HG03565 (cell line): ENCODE measurements at regions not wholly inside any gene's neighbourhood (a gene's known extent, or its start where the extent isn't known, plus 50 kb on each side); places are given as distances from the start of the nearest gene placed in this dataset.

Experiments
- ATAC-seq: cut with Tn5 transposase; IDR thresholded peaks from one replicate; pipeline ENCODE4 v1.9.1; 2021; ENCODE audit warnings: mild to moderate bottlenecking, moderate library complexity; ENCODE audit not compliant: unreplicated experiment

DNA sequence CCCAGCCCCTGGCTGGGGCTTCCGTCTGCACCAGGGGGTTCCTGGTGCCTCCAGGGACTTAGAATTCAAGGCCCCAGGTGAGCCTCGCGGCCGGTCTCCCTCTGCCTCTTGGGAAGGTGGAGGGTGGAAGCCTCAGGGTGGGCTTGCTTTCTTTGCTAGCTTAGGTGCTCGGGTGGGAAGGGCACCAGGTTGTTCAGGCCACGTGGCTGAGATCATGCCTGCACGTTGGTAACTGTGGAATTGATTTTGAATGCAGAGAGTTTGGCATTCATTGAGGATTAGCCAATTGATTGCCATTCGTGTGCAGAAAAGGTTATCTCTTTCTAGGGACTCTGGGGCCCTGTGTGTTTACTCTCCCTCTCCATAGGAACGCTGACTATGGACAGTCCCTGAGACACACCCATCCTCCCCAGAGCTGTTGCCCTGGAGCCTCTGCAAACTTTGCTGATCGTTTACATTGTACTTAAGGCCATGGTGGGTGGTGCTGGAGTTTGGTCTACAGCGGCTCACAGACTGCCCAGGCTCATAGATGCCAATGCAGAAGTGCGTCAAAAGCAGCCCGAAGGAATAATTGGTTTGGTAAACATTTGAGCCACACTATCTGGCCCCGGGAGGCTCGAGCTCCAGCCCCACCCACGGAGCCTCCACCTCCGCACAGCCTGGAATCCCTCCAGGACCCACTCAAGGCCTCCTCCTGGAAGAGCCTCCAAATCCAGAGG is 1457.7 kb downstream of the BRD1 start:
- no peak for ATAC-seq

DNA sequence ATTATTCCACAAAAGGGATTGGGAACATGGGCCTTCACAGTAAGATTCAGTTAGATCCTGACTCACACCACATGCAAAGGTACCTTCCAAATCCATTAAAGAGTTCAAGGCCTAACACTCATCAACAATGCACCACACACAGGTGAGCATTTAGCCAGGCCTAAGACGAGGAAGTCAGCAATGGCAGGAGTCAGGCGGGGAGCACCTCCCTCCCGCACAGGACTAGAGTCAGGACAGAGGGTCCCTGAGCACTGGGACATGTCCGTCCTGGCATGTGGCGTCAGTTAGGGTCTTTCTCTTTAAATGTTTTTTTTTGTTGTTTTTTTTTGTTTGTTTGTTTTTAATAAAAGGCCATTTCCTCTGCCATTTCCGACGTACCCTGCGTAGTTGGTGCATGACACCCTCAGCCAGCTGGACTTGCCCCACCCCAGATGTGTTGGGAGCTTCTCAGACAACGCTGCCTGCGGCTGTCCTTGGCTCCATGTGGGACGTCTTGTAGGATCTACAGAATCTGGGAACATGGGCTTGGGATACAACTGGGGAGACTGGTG is 1458.6 kb downstream of the BRD1 start:
- no peak for ATAC-seq

DNA sequence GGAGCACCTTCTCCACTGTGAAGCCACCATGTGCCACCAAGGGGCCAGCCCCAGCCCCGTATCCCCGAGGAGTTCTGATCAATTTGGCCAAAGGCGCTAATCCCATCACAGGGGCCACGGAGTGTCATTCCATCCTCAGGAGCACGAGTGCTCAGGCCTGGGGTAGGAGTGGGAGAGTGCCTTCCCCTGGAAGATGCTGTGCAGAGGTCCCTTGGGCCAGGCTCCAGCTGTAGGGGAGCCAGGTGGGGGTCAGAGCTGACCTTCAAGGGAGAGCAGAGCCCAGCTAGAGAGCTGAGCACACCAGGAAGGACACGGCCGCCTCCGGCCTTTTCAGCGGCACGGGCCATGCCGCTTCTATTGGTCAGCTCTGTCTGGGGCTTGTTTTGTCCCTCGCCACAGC is 1459.9 kb downstream of the BRD1 start:
- ATAC-seq, result no peak

DNA sequence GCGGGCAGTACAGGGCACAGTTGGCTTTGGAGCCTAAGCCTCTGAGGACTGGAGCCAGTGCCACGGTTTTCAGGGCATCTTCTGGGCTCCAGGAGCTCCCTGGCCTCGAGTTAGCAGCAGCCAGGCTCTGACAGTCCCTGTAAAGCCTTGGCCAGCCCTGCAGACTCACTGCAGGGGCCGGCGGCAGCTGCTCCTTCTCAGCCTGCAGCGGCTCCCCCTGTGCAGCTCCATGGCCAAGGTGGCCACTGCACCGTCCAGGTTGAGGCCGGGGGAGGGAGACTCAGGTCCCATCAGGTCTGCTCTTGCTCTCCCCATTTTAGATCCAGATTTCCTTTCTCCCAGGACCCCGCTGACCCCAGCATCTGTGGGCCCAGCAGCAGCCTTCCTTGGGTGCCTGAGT is 1461.1 kb downstream of the BRD1 start:
- ATAC-seq, result no peak

DNA sequence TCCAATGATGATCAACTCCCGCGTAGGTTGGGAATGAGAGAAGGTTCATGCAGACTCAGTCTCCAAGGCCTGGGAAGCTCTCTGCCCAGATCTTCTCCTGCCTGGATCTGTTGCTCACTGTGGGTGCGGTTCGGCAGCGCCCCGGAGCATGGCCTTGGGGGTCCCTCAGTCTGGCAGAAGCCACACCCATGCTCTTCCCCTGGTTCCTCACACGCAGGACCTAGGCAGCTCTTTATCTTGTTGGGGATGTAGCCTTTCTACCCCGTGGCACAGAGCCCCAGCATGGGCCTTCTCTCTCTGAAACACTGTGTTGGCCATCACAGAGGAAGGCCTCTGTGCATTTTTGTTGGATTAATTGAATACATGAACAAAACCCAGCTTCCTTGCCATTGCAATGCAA is 1461.6 kb downstream of the BRD1 start:
- no peak for ATAC-seq

DNA sequence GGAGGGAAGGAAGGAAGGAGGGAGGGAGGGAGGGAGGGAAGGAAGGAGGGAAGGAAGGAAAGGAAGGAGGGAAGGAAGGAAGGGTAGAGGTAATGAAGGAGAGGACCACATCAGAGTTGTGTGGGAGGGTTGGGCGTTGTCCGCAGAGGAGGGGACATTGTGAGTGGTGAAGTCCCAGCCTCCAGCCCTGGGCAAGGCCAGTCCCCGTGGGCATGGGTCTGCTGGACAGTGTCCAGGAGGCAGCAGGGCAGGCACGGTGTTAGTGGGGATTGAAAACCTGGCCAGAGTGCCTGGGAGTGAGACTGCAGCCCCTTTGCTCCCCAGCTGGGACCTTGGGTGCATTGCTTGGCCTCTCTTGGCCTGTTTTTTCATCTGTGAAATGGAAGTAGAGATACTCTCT is 1462.3 kb downstream of the BRD1 start:
- ATAC-seq, result no peak

DNA sequence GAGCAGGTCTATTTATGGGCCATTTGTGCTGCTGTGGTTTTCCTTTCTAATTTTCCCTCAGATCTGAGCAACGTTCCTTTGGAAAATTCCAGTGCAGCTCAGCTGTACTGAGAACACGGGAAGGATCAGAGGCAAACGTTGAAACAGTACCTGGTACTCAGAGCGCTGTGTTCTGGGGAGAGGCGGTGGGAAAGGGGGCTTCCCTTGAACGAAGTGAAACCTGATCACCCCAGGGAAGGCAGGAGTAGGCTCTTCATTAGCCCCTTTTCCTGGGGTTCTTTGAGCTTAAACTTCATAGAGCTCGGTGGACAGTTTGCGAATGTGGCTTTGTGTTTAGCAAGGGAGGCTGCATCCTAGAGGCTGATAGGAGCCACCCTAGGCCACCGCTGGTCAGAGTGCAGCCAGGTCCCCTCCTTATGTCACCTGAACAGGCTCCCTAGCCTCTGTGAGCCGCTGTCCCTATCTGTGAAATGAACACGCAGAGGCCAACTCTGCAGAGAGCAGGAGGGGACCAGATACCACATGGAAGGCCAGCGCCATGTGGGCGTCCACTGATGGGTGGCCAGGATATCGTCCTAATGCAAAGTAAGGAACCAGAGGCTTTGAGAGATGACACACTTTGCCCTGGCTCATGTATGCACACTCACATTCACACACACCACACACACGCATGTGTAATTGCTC is 1464.8 kb downstream of the BRD1 start:
- no peak for ATAC-seq

DNA sequence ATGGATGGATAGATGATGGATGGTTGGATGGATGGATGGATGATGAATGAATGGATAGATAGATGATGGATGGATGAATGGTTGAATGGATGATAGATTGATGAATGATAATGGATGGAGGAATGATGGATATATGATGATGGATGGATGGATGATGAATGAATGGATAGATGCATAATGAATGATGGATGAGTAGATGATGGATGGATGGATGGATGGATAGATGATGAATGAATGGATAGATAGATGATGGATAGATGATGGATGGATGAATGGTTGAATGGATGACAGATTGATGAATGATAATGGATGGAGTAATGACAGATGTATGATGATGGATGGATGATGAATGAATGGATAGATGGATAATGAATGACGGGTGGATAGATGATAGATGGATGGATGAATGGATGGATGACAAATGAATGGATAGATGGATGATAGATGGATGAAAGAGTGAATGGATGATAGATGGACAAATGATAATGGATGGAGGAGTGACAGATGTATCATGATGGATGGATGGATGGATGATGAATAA is 1466.5 kb downstream of the BRD1 start:
- ATAC-seq, result no peak

DNA sequence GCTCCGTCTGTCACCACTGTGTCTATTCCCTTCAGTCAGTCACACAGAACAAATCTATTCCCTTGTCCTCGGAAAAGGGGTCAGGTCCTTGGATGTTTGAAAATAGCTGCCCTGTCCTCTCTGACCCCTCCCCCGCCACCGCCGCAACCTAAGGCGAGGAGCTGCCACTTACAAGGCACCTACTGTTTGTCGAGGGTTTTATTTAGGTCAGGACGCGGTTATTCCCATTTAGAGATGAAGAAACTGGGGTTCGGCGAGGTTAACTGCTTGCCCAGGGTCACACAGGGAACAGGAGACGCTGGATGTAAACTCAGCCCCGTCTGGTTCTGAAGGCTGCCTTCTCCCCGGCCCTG is 1468.1 kb downstream of the BRD1 start:
- no peak for ATAC-seq

DNA sequence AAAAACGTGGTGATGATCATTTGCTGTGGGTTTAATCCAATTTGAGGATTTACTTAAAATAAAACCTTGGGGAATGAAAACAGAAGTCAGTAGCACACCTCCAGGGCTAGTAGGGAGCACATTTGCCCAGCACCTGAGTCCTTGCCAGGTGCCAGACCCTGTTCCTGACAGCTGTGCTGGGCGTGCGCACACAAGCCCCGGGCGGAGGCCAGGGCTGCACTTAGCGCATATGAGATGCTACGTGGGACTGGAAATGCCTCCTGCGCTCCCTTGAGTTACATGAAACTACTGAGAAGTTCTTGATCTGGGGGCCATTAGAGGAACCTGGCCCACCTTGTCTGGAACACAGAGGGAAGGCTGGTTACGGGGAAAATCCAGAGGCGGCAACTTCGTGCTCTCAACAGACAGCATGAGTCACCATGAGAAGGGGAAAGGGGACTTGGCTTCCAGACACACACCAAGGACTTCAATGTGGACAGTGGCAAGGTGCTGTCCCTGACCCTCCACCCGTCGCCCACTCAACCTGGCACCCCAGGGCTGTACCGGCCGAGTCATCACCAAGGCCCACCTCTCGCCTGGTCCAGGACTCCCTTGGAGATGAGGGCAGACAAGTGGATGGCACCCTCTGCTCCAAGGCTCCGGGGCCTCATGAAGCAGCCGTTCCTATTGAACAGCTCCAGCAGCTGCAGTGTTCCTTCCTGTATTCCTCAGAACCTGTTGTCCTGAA is 1468.6 kb downstream of the BRD1 start:
- ATAC-seq, result no peak

DNA sequence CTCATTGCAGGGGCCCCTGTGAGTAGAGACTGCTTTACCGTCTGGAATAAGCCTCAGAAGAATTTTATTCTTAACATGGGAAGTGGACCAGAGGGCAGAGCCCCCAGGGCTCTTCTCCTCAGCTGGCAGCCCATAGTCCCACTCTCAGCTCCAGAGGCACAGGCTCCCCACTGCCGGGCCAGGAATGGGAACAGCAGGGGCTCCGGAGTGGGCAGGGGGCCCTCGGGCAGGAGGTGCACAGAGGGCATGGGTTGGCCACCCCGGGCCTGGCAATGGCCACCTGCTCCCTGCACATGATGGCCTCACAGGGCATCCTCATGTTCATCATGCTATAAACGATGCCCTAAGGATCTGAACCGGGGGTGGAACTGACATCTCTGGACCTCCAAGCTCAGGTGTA is 1469.7 kb downstream of the BRD1 start:
- ATAC-seq, result no peak

DNA sequence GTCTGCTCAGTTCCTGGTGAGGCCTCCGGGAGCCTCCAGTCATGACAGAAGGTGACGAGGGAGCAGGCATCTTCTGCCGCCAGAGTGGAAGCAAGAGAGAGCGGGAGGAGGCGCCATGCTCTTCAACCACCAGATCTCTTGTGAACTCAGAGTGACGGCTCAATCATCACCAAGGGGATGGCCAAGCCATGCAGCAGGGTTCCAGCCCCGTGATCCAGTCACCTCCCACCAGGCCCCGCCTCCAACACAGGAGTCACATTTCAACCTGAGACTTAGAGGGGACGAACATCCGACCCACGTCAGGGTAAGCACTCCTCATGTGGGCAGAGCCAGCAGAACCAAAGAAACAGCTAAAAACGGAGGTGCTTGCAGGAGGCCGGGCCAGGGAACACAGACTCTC is 1470.5 kb downstream of the BRD1 start:
- ATAC-seq, result no peak

DNA sequence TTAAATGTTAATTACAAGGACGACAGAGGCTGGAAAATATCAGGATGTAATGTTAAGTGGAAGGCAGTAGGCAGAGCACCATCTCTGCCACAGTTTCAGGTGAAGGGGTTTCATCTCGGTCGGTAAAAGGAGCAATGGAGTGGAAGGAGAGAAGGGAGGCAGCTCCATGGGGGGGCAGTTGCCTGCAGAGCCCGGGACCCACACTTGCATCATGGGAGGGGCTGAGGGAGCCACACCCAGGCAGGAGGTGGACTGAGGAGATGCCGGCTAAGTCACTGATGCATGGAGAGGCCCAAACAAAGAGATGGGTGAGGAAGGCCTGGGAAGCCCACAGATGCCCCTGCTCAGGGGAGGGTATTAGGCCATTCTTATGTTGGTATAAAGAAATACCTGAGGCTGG is 1470.9 kb downstream of the BRD1 start:
- ATAC-seq, result no peak

DNA sequence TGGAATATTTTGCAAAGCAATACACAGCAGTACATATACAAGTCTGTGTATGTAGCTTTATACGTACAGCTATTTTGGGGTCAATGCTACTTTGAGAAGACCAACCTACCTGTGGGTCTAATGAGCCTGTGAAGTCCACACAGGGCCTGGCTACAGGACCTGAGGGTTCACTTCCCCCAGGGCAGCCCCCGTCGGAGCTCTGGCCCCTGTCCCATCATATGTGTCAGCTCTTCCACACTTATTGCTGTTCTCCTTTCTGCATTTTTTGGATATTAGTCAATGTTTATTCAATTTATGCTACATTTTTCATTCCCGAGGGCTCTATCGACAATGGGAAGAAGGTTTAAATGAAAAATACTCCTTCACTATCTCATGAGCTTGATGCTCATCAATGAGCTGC is 1473.6 kb downstream of the BRD1 start:
- ATAC-seq, result no peak

DNA sequence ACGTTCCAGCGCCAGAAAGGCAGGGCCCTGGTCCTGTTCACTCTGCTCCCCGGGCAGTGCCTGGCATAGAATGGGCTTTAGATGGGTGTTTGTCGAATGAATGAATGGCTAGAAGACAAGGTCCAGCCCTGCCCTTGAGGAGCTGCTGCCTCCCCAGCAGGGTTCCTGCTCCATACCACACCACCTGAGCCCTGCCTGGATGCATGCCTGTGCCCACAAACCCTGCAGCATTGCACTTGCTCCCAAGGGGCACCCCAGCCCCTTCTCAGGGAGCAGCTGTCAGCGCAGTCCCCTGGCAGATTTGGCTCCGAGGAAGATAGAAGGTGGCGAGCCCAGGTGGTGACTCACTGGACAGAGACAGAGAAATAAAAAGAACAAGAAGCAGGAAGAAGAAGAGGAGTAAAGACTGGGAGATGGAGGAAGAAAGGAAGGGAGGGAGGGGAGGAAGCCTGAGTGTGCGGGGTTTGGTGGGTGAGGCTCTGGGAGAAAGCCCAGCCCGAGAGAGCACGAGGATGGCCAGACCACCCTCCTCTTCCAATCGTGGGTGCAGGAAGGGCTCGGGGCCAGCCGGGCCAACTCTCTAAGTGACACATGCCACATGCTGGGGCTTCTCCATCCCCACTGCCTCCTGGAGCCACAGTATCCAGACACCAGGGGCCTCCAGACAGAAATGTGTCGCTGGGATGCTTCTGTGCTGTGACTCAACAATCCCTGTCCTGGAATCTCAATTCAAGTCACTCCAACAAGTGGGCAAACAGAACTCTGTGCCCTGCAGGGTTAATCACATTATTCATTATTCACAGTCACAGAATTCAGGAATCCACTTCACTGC is 1474.3 kb downstream of the BRD1 start:
- no peak for ATAC-seq

DNA sequence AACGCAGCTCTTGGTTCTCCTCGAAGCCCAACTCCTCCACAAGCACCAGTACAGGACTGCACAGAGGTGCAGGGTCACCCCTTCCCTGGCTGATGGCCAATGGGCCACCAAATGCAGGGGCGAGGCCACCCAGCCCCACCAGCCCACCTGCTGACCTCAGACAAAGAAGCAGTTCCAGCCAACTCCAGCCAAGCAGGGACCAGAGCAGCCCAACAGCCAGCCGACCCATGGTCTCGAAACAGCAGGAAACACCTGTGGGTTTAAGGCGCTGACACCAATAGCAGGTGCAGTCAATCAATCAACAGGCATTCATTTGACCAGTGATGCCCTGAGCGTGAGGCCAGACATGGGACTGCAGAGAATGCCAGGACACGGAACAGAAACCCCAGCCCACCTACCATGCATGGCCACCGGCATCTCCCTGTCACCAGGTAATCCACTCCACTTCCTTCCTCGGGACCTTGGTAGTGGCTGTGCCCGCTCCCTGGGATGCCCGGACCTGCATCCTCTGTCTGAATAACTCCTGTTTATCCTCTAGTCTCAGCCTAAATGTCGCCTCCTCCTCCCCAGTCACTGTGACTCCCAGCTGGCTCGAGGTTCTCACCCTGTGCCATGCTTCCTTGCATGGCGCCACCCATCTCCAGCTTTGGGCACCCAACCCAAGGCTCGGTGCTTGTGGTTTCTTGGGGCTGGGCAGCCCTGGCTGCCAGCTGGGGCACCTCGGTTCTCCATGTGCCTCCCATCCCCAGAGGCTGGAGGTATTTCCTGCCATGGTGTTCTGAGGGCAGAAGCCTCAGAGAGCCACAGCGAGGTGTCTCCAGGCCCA is 1475.4 kb downstream of the BRD1 start:
- ATAC-seq, result no peak

DNA sequence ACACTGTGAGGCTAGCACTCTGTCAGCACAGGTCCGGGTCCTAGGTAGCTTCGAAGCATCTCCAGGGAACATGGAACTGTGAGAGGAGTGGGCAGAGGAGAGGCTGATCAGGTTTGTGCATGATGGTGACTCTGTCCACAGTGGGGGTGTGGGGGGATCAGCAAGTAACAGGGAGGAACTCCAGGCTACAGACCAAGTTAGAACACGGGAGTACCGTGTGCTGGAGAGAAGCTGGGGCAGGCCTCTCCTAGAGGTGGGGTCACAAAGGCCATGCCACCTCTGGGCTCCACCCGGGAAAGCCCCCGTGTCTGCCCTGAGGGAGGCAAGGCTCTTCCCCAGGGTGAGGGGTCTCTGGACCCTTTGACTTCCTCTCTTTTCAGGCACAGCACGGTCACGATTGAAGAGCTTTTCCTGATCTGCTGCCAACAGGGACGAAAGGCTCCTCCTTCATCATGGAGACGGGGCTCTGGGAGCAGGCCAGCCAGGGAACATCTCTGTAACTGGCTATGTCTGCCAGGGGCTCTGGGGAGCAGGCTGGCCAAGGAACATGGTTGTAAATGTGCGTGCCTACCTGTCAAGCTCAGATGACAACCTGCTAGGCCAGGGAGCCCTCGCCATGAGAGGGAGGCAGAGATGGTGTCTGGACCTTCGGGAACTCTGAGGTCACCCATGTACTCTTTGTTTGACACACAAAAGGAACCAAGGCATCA is 1476.1 kb downstream of the BRD1 start:
- ATAC-seq, result no peak

DNA sequence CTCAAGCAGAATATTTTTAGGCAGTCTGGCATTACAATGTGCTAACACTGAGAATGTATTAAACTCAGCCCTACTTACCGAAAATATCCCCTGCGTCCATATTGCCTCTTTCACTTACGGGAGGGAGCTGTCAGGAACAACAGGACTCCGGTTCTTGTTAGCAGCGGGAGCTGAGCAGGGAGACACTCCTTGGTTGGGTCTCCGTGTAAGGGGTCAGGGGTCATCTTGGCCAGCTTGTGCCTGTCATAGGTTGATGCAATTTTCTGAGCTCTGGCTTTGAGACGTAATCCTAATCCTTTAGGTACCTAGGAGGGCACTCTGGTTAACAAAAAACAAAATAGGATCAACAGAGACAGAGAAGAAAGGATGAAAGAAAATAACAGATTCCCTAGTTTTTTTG is 1477.2 kb downstream of the BRD1 start:
- no peak for ATAC-seq

DNA sequence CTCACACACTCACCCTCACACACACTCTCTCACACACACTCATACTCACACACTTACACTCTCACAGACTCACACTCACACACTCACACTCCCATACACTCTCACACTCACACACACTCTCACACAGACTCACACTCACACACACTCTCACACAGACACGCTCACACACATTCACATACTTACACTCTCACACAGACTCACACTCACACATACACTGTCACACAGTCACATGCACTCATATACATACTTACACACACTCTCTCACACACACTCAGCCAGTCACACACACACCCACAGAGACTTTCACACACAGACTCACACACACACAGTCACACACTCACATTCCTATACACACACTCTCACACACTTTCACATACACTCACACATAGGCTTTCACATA is 1478.8 kb downstream of the BRD1 start:
- ATAC-seq, result no peak
